CD8-positive, alpha-beta memory T cell (primary cell): ENCODE measurements at regions not wholly inside any gene's neighbourhood (a gene's known extent, or its start where the extent isn't known, plus 50 kb on each side); places are given as distances from the start of the nearest gene placed in this dataset.
"Not testable (repeated sequence)": the region's sequence is repeated elsewhere in the genome, so short reads cannot be mapped to it uniquely, and the experiment has no call there.

Source experiments
- CTCF ChIA-PET: fragments of 350-600 bp; sonication (Branson Sonifier 250); formaldehyde crosslinking; loops from one replicate; lab custom pipeline; 2021; ENCODE audit warnings: antibody characterized with exemption; lab: Charles Lee
- POLR2A ChIA-PET: fragments of 350-600 bp; sonication (Branson Sonifier 250); formaldehyde crosslinking; loops from one replicate; lab custom pipeline; 2021; ENCODE audit warnings: antibody characterized with exemption; lab: Charles Lee
- DNase-seq, 5 donors: peaks; one replicate each; pipeline versions ENCODE4 v3.0.0 to v3.0.0-alpha.2; 2020 to 2022; ENCODE audit warnings: mixed read lengths in 1 of 5
- H3K27ac ChIP-seq: one replicate; pipeline ENCODE4 v1.7.0; 2013; ENCODE audit warnings: low read depth, mild to moderate bottlenecking, low read length, moderate library complexity
- H3K27me3 ChIP-seq: 2 replicates; pipeline ENCODE4 v1.7.0; 2013; ENCODE audit warnings: low read length, mild to moderate bottlenecking; ENCODE audit not compliant: insufficient read depth, poor library complexity, severe bottlenecking
- H3K36me3 ChIP-seq: 2 replicates; pipeline ENCODE4 v1.7.0; 2013; ENCODE audit warnings: mild to moderate bottlenecking, low read length, moderate library complexity; ENCODE audit not compliant: insufficient read depth
- H3K4me1 ChIP-seq: 2 replicates; pipeline ENCODE4 v1.7.0; 2013; ENCODE audit warnings: mild to moderate bottlenecking, low read length, moderate library complexity; ENCODE audit not compliant: insufficient read depth
- H3K4me3 ChIP-seq: 2 replicates; pipeline ENCODE4 v1.7.0; 2013; ENCODE audit warnings: mild to moderate bottlenecking, low read length
- H3K9me3 ChIP-seq: 2 replicates; pipeline ENCODE4 v1.7.0; 2013; ENCODE audit warnings: mild to moderate bottlenecking, low read length
- H3K27ac Mint-ChIP-seq, 8 donors: one replicate each; pipeline ENCODE4 v1.8.0; 2020 to 2021; ENCODE audit warnings: mixed read lengths in 8 of 8, mild to moderate bottlenecking in 6 of 8, inconsistent platforms in 3 of 8, moderate library complexity in 3 of 8
- H3K27me3 Mint-ChIP-seq, 2 donors: one replicate each; pipeline ENCODE4 v1.8.0; 2020 to 2021; ENCODE audit warnings: mixed read lengths in 2 of 2, mild to moderate bottlenecking in 1 of 2, moderate library complexity in 1 of 2
- H3K36me3 Mint-ChIP-seq, 3 donors: one replicate each; pipeline ENCODE4 v1.8.0; 2020 to 2021; ENCODE audit warnings: mixed read lengths in 3 of 3, inconsistent platforms in 1 of 3, mild to moderate bottlenecking in 1 of 3
- H3K4me1 Mint-ChIP-seq, 3 donors: one replicate each; pipeline ENCODE4 v1.8.0; 2020 to 2021; ENCODE audit warnings: mixed read lengths in 3 of 3, inconsistent platforms in 1 of 3, mild to moderate bottlenecking in 1 of 3
- H3K4me3 Mint-ChIP-seq, 7 donors: one replicate each; pipeline ENCODE4 v1.8.0; 2020 to 2021; ENCODE audit warnings: mixed read lengths in 7 of 7, mild to moderate bottlenecking in 6 of 7, moderate library complexity in 4 of 7, inconsistent platforms in 2 of 7
- H3K9me3 Mint-ChIP-seq, 5 donors: one replicate each; pipeline ENCODE4 v1.8.0; 2020 to 2022; ENCODE audit warnings: mixed read lengths in 5 of 5, mild to moderate bottlenecking in 3 of 5, moderate library complexity in 2 of 5, inconsistent platforms in 1 of 5

DNA sequence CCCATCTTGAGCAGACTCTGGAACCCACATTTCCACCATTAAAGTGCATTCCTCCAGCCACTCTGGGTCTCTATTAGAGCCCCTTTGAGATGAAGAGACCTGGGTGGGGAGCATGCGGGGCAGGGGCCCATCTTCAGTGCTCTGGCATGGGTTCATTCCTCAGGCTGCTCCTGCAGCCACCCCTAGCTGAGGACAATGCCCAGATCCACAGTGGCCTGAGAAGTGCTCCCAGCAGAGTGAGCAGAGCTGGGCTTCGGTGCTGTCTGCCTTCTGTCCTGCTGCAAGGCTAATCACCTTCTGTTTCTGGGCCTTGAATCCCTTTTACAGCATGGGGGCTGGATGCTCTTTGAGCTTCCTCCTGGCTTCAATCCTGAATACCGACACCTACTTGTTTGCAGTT is 169.8 kb downstream of the TRIM43 start:
- H3K4me1 ChIP-seq = no peaks in the 10 kb centered on the region
- no peaks in the 10 kb centered on the region for H3K27me3 ChIP-seq
- ChIA-PET CTCF (no interaction called here), POLR2A (no interaction called here)
- Mint-ChIP-seq H3K27me3 (peaks cover 1 to 3% of the 10 kb centered on the region in 2 donors), H3K9me3 (no peaks in the 10 kb centered on the region), H3K4me1 (no peaks in the 10 kb centered on the region), H3K4me3 (no peak overlapping the region), H3K36me3 (no peaks in the 10 kb centered on the region), H3K27ac (no peak overlapping the region)
- DNase-seq = no peak
- H3K4me3 ChIP-seq = no peak overlapping the region
- H3K27ac ChIP-seq = no peak overlapping the region
- H3K9me3 ChIP-seq = no peaks in the 10 kb centered on the region
- H3K36me3 ChIP-seq = no peaks in the 10 kb centered on the region

DNA sequence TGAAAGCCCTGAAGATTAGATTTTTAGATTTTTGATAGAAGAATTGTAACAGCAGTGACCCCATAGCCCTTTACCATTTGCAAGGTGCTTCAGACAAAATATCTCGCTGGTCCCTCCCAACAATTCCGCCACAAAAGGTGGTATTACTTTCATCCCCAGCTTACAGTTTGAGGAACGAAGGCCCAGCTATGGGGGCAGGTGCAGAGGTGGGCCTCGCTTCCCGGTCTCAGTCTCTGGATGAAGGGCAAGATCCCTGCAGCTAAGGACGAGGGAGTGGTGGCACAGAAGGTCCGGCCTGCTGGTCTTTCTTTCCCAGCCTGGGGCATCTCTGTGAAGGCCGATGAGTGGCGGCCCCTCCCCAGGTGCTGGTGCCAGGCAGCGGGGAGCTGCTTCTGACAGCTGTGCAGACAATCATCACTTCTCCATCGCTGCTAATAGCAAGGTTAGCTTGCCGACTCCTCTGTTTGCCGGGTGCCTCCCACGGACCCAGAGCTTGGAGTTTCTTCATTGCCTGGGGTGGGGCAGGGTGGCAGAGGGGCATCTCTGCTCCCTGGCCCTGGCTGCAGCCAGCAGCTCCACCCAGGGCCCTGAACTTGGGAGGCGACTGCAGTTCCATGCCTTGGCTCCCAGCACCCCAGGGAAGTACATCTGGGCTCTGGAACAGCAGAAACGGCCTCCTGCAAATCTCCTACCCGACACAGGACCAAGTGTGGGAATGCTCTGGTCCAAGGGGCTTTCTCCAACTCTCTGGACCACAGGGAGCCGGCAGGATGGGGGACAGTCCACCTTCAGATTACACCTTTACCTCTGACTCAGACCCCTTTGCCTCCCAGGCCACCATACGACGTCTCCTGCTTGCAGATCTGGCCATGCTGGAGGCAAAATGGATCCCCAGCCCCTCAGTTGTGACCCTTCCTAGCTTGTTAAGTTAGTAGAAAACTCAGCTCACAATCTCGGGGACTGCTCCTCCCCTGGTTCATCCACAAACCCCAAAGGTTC is 170.5 kb downstream of the TRIM43 start:
- POLR2A ChIA-PET, CTCF ChIA-PET, DNase-seq, H3K36me3 Mint-ChIP-seq, H3K27me3 ChIP-seq, H3K4me3 ChIP-seq, H3K4me3 Mint-ChIP-seq, H3K4me1 ChIP-seq, H3K36me3 ChIP-seq, H3K9me3 Mint-ChIP-seq, H3K4me1 Mint-ChIP-seq, H3K9me3 ChIP-seq, H3K27me3 Mint-ChIP-seq, H3K27ac ChIP-seq, H3K27ac Mint-ChIP-seq: not testable (repeated sequence)

DNA sequence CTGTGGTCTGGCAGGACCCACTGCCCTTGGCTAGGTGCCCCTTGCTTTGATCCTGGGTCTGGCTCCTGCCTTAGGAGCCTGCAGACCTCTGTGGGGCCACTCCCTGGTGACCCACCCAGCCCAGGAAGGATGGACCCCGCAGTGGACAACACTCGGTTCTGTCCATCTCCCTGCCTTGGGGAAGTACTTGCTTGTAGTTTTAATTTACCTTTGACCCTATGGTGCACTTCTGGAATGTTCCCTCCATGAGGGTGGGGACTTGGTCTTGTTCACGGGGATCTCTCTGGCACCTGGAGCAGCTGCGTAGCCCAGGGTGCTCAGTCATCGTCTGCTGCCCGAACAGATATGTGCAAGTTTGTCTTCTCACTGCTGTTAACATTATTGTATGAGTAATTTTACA is 171.3 kb downstream of the TRIM43 start:
- H3K27me3 Mint-ChIP-seq, POLR2A ChIA-PET, H3K27ac ChIP-seq, H3K4me1 Mint-ChIP-seq, CTCF ChIA-PET, H3K36me3 Mint-ChIP-seq, H3K27me3 ChIP-seq, H3K4me3 ChIP-seq, H3K4me3 Mint-ChIP-seq, H3K27ac Mint-ChIP-seq, H3K9me3 Mint-ChIP-seq, H3K36me3 ChIP-seq, H3K9me3 ChIP-seq, DNase-seq, H3K4me1 ChIP-seq: not testable (repeated sequence)

DNA sequence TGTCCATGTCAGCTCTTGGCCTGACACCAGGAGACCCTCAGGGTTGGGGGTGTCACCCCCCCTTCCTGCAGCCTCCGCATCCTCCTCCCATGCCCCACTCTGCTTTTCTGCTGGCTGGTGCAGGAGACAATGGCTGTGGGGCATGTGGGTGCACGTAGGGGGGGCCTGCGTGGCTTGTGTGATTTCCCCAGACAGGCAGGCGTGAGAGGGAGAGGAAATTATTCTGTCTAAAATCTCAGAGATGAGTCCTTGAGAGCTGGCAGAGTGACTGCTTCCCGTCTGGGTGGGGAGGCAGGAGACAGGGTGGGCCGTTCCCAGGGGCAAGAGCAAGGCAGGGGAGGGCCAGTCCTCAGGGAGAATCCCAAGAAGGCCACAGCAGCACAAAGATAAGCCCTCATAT is 173.2 kb downstream of the TRIM43 start:
- H3K27me3 Mint-ChIP-seq, H3K36me3 ChIP-seq, H3K27me3 ChIP-seq, CTCF ChIA-PET, H3K27ac Mint-ChIP-seq, H3K9me3 Mint-ChIP-seq, H3K9me3 ChIP-seq, H3K4me1 Mint-ChIP-seq, H3K27ac ChIP-seq, H3K36me3 Mint-ChIP-seq, H3K4me3 Mint-ChIP-seq, POLR2A ChIA-PET, H3K4me1 ChIP-seq, DNase-seq, H3K4me3 ChIP-seq: not testable (repeated sequence)

DNA sequence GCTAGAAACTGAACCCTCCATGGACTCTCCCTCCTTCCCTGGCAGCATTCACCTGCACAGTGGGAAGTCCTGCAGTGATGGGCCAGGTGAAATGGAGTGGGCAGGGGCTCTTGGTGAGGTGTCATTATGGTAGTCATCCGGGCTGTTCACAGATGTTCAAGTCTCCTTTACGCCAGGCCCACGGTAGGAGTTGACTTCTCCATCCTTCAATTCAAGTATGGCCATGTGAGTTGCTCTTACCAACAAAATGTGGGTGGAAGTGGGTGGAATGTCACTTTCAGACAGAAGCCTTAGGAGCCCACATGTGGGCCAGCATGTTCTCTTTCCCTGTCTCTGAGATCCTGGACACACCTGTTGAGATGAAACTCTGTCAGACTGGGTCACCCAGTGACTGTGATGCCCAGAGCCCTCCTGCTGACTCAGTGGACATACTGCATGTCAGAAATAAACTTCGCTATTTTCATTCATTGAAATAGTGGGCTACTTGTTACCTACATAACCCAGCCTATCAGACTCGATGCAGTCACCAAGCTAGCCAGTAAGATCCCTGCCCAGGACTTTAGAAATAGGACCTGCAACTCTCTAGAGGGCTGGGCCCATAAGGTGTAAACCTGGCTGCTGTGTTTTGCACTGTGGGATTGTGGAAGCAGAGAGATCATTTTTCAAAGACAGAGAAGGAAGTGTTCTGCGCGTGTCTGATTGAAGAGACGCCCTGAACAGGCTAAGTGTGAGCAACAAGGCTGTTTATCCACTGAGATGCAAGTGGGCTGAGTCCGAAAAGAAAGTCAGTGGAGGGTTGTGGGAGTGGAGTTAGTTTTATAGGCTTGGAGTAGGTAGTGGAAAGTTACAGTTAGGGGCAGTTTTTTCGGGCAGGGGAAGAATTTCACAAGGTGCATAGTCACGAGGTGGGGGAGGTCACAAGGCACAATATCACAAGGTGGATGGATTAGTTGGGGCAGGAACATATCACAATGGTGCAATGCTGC is 174.4 kb downstream of the TRIM43 start:
- H3K27me3 Mint-ChIP-seq, CTCF ChIA-PET: not testable (repeated sequence)

DNA sequence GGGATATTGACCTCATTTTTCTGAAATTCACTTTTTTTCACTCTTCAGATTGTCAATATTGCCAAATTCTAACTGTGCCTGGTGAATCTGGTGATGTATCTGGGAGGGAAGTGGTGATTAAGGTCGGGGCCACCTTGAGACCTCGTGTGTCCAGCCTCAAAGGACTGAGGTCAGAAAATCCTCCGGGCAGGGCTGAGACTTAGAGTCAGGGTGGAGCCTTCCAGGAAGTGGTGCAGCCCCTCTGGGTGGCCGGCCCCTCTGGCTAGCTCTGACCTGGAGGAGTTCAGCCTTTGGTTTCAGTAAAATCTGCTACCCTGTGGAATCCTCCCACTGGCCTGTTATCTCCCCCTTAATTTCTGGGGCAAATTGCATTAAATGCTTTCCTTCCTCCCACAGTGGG is 175.7 kb downstream of the TRIM43 start:
- CTCF ChIA-PET, DNase-seq, H3K4me3 ChIP-seq, H3K27me3 Mint-ChIP-seq, POLR2A ChIA-PET, H3K27me3 ChIP-seq, H3K4me1 ChIP-seq, H3K9me3 Mint-ChIP-seq, H3K4me3 Mint-ChIP-seq, H3K27ac Mint-ChIP-seq, H3K4me1 Mint-ChIP-seq, H3K27ac ChIP-seq, H3K36me3 ChIP-seq, H3K9me3 ChIP-seq, H3K36me3 Mint-ChIP-seq: not testable (repeated sequence)

More for the DNA sequence above, 174.4 kb downstream of the TRIM43 start:
- H3K9me3 Mint-ChIP-seq, H3K4me3 Mint-ChIP-seq, H3K4me3 ChIP-seq, H3K27ac ChIP-seq, H3K27me3 ChIP-seq, H3K4me1 ChIP-seq, H3K9me3 ChIP-seq, H3K36me3 Mint-ChIP-seq, POLR2A ChIA-PET, H3K36me3 ChIP-seq, DNase-seq, H3K4me1 Mint-ChIP-seq: not testable (repeated sequence)
- H3K27ac Mint-ChIP-seq = peak overlapping the region in 1 of 8 donors; percentile 10

DNA sequence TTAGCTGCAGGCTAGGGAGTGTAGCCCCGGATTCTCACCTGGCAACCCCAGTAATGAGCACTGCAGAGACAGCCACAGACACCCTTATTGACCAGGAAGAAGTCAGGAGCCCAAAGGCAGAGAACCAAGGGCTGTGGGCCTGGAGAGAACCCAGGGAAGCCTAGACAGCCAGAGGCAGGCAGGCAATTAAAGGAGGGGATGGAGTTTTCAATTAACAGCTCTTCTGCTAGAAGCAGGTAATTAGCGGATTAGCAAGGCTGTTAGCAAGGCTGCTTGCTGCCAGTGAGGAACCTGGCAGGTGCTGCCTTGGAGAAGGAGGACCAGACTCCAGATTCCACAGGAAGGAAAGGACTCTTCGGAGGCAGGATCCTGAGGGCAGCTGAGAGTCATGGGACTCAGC is 176.1 kb downstream of the TRIM43 start:
- H3K9me3 ChIP-seq, DNase-seq, H3K27ac Mint-ChIP-seq: not testable (repeated sequence)

DNA sequence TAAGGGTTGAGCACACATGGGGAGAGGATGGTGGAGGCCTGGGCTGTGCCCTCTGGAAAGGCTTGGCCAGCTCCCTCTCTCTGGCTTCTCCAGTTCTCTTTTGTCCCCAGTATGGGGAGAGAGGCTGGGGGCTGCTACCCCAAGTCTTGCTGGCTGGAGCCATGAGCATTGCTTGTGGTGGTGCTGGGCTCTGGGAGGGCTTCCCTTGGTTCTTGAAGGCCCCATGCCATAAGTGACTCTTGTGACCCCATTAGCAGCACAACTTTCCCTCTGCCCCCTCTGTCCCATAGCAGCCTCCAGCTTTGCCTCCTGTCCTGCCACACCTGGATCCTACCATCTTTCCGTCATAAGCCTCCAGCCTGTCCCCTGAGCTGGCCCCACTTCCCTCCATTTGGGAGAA is 177.5 kb downstream of the TRIM43 start:
- H3K27me3 ChIP-seq, H3K27ac Mint-ChIP-seq, H3K4me1 ChIP-seq, DNase-seq, H3K27me3 Mint-ChIP-seq, H3K36me3 ChIP-seq, H3K9me3 ChIP-seq, H3K27ac ChIP-seq, H3K9me3 Mint-ChIP-seq, H3K4me1 Mint-ChIP-seq, CTCF ChIA-PET, H3K36me3 Mint-ChIP-seq, H3K4me3 ChIP-seq, H3K4me3 Mint-ChIP-seq, POLR2A ChIA-PET: not testable (repeated sequence)

More for the DNA sequence above, 176.1 kb downstream of the TRIM43 start:
- H3K4me1 ChIP-seq, H3K9me3 Mint-ChIP-seq, CTCF ChIA-PET, H3K36me3 ChIP-seq, POLR2A ChIA-PET, H3K4me3 ChIP-seq, H3K27ac ChIP-seq, H3K27me3 Mint-ChIP-seq, H3K4me1 Mint-ChIP-seq, H3K36me3 Mint-ChIP-seq, H3K27me3 ChIP-seq, H3K4me3 Mint-ChIP-seq: not testable (repeated sequence)
